ENCODE measurements at regions not wholly inside any gene's neighbourhood (a gene's known extent, or its start where the extent isn't known, plus 50 kb on each side); places are given as distances from the start of the nearest gene placed in this dataset.

GRCh38 chr18:64519201-64519600 is 370.3 kb upstream of the LINC00305 start:
- CTCF ChIA-PET, result no interaction called here
- no peak for TF ChIP-seq CTCF (IDR thresholded peaks at IDR 0.05; ENCODE audit: insufficient read depth, low read depth, low read length)

GRCh38 chr18:64518191-64518590 is 369.3 kb upstream of the LINC00305 start:
- no peak for DNase-seq (ENCODE audit: low read depth)
- CTCF ChIA-PET, result no interaction called here
- POLR2A ChIA-PET, result no interaction called here
- H3K27me3 ChIP-seq (ENCODE audit: control insufficient read depth, insufficient read depth, low read length), result no peaks in the 10 kb centered on the region
- no peaks in the 10 kb centered on the region for H3K36me3 ChIP-seq (ENCODE audit: control insufficient read depth, insufficient read depth, low read length)
- H3K4me3 ChIP-seq (ENCODE audit: low read depth, low read length), result no peak overlapping the region
- TF ChIP-seq CTCF (IDR thresholded peaks at IDR 0.05; ENCODE audit: insufficient read depth, low read depth, low read length), result no peak

More at GRCh38 chr18:64519201-64519600, 370.3 kb upstream of the LINC00305 start:
- Histone ChIP-seq H3K36me3 (ENCODE audit: control insufficient read depth, insufficient read depth, low read length) (no peaks in the 10 kb centered on the region), H3K4me3 (ENCODE audit: low read depth, low read length) (no peak overlapping the region), H3K27me3 (ENCODE audit: control insufficient read depth, insufficient read depth, low read length) (no peaks in the 10 kb centered on the region)
- DNase-seq (ENCODE audit: low read depth), result no peak
- POLR2A ChIA-PET, result no interaction called here

- Histone ChIP-seq H3K36me3 (ENCODE audit: control insufficient read depth, insufficient read depth, low read length) (no peaks in the 10 kb centered on the region), H3K27me3 (ENCODE audit: control insufficient read depth, insufficient read depth, low read length) (no peaks in the 10 kb centered on the region), H3K4me3 (ENCODE audit: low read depth, low read length) (no peak overlapping the region)
- CTCF ChIA-PET, result no interaction called here
- POLR2A ChIA-PET, result no interaction called here
- DNase-seq (ENCODE audit: low read depth), result no peak
- TF ChIP-seq CTCF (IDR thresholded peaks at IDR 0.05; ENCODE audit: insufficient read depth, low read depth, low read length), result no peak
Measured at GRCh38 chr18:64513401-64513800, 364.5 kb upstream of the LINC00305 start.

- DNase-seq (ENCODE audit: low read depth), result no peak
- no peak overlapping the region for H3K4me3 ChIP-seq (ENCODE audit: low read depth, low read length)
- POLR2A ChIA-PET, result no interaction called here
- H3K36me3 ChIP-seq (ENCODE audit: control insufficient read depth, insufficient read depth, low read length), result no peaks in the 10 kb centered on the region
- no peak for TF ChIP-seq CTCF (IDR thresholded peaks at IDR 0.05; ENCODE audit: insufficient read depth, low read depth, low read length)
- CTCF ChIA-PET, result no interaction called here
- H3K27me3 ChIP-seq (ENCODE audit: control insufficient read depth, insufficient read depth, low read length), result no peaks in the 10 kb centered on the region
Measured at GRCh38 chr18:64490207-64490606, 341.3 kb upstream of the LINC00305 start.

GRCh38 chr18:64488698-64489097 is 339.8 kb upstream of the LINC00305 start:
- H3K27me3 ChIP-seq (ENCODE audit: control insufficient read depth, insufficient read depth, low read length), result no peaks in the 10 kb centered on the region
- TF ChIP-seq CTCF (IDR thresholded peaks at IDR 0.05; ENCODE audit: insufficient read depth, low read depth, low read length), result no peak
- ChIA-PET CTCF (no interaction called here), POLR2A (no interaction called here)
- DNase-seq (ENCODE audit: low read depth), result no peak
- H3K4me3 ChIP-seq (ENCODE audit: low read depth, low read length), result no peak overlapping the region
- H3K36me3 ChIP-seq (ENCODE audit: control insufficient read depth, insufficient read depth, low read length), result no peaks in the 10 kb centered on the region
